ENCODE measurements at regions not wholly inside any gene's neighbourhood (a gene's known extent, or its start where the extent isn't known, plus 50 kb on each side); places are given as distances from the start of the nearest gene placed in this dataset.

GRCh38 chr10:128990986-128991385 lies 476.1 kb upstream of the MGMT start:
- TF ChIP-seq EZH2 (IDR thresholded peaks at IDR 0.05; ENCODE audit: borderline replicate concordance) (no peak), CTCF (IDR thresholded peaks at IDR 0.05; ENCODE audit: poor library complexity) (no peak)
